ENCODE measurements at regions not wholly inside any gene's neighbourhood (a gene's known extent, or its start where the extent isn't known, plus 50 kb on each side); places are given as distances from the start of the nearest gene placed in this dataset.

- no peak for TF ChIP-seq ZNF398 (tag by site-specific recombination; IDR thresholded peaks at IDR 0.05)
- TF ChIP-seq ZBTB10 (tag by site-specific recombination; IDR thresholded peaks at IDR 0.05), result no peak
- TF ChIP-seq, protein P1, sequence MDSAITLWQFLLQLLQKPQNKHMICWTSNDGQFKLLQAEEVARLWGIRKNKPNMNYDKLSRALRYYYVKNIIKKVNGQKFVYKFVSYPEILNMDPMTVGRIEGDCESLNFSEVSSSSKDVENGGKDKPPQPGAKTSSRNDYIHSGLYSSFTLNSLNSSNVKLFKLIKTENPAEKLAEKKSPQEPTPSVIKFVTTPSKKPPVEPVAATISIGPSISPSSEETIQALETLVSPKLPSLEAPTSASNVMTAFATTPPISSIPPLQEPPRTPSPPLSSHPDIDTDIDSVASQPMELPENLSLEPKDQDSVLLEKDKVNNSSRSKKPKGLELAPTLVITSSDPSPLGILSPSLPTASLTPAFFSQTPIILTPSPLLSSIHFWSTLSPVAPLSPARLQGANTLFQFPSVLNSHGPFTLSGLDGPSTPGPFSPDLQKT (IDR thresholded peaks at IDR 0.05; ENCODE audit: borderline replicate concordance, low read depth, low read length), result no peak
- TF ChIP-seq ZNF324 (tag by site-specific recombination; IDR thresholded peaks at IDR 0.05), result no peak
These were observed 119.9 kb upstream of the MGAT4C start (continued) for GRCh38 chr12:86376052-86376451.

DNA sequence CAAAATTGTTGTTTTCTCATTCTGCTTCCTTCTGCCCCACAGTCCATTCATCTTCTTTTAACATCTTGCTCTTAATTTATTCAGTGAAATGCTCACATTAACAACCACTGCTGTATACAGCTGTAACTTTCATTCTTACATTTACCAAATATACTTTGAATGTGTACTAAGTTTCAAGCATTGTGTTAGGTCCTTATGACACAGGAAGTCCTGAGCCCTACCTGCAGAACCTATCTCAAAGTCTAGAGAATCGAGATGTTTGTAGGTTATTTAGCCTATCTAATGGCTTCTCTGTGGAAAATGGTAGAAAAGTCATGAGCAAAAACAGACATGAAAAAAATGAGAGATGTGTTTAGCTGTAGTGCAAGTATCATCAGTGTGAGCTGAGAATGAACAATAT, 117.6 kb upstream of the MGAT4C start:
- CTCF ChIA-PET, result interaction anchor here (0.6 kb wide), 1 partner anchor 91 kb away, joined by 4 read pairs; no protein-coding TSS in a partner anchor

DNA sequence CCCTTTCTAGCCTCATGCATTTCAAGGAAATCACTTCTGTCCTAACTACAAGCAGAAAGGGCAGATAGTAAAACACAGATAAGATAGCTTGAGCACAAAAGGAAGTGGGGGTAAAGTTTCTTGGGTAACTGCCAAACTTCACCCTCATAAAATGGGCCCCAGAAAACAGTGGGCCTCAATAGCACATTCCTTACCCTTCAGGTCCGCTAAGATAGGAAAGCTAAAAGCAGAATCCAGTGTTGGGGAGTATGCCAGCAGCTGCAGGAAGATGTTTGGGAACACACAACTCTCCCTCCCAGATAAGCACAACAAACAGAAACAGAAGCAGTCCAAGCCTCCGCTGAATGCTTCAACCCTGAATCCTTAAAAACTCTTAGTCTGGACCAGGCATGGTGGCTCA, 110.9 kb upstream of the MGAT4C start:
- Histone ChIP-seq H3K4me1 (ENCODE audit: control insufficient read depth, insufficient read depth, low read length) (no peaks in the 10 kb centered on the region), H3K4me3 (ENCODE audit: low read depth, low read length) (no peak overlapping the region), H3K9me3 (ENCODE audit: control insufficient read depth, insufficient read depth, low read depth, low read length) (no peaks in the 10 kb centered on the region), H3K27ac (ENCODE audit: extremely low read depth, low read depth, low read length) (no peak overlapping the region), H3K36me3 (ENCODE audit: control insufficient read depth in 2 of 2, insufficient read depth in 1 of 2, low read length in 2 of 2) (no peaks in the 10 kb centered on the region)
- ChIA-PET CTCF (no interaction called here), POLR2A (no interaction called here)
- no peak for TF ChIP-seq ZNF398 (tag by site-specific recombination; IDR thresholded peaks at IDR 0.05)
- TF ChIP-seq ZNF221 (tag by site-specific recombination; IDR thresholded peaks at IDR 0.05; ENCODE audit: borderline replicate concordance), result no peak
- TF ChIP-seq ZNF571 (tag by site-specific recombination; IDR thresholded peaks at IDR 0.05), result no peak
- no peak for TF ChIP-seq ZNF174 (tag by site-specific recombination; IDR thresholded peaks at IDR 0.05)
- TF ChIP-seq ZNF843 (tag by site-specific recombination; IDR thresholded peaks at IDR 0.05), result no peak
- TF ChIP-seq KLF8 (tag by site-specific recombination; IDR thresholded peaks at IDR 0.05), result no peak
- no peak for TF ChIP-seq ZNF16 (tag by site-specific recombination; IDR thresholded peaks at IDR 0.05; ENCODE audit: low read depth)
- TF ChIP-seq ZBTB6 (tag by site-specific recombination; IDR thresholded peaks at IDR 0.05), result no peak
- TF ChIP-seq, protein P2, sequence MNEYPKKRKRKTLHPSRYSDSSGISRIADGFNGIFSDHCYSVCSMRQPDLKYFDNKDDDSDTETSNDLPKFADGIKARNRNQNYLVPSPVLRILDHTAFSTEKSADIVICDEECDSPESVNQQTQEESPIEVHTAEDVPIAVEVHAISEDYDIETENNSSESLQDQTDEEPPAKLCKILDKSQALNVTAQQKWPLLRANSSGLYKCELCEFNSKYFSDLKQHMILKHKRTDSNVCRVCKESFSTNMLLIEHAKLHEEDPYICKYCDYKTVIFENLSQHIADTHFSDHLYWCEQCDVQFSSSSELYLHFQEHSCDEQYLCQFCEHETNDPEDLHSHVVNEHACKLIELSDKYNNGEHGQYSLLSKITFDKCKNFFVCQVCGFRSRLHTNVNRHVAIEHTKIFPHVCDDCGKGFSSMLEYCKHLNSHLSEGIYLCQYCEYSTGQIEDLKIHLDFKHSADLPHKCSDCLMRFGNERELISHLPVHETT (tag by site-specific recombination; IDR thresholded peaks at IDR 0.05), result no peak
- no peak for TF ChIP-seq REPIN1 (tag by site-specific recombination; IDR thresholded peaks at IDR 0.05; ENCODE audit: low read depth)
- no peak for TF ChIP-seq ZNF214 (tag by site-specific recombination; IDR thresholded peaks at IDR 0.05; ENCODE audit: borderline replicate concordance)
- no peak for TF ChIP-seq SALL2 (tag by site-specific recombination; IDR thresholded peaks at IDR 0.05; ENCODE audit: borderline replicate concordance)
- no peak for TF ChIP-seq ZNF202 (tag by site-specific recombination; IDR thresholded peaks at IDR 0.05; ENCODE audit: borderline replicate concordance)
- no peak for TF ChIP-seq ZSCAN5A (tag by site-specific recombination; IDR thresholded peaks at IDR 0.05)
- TF ChIP-seq, protein P3, sequence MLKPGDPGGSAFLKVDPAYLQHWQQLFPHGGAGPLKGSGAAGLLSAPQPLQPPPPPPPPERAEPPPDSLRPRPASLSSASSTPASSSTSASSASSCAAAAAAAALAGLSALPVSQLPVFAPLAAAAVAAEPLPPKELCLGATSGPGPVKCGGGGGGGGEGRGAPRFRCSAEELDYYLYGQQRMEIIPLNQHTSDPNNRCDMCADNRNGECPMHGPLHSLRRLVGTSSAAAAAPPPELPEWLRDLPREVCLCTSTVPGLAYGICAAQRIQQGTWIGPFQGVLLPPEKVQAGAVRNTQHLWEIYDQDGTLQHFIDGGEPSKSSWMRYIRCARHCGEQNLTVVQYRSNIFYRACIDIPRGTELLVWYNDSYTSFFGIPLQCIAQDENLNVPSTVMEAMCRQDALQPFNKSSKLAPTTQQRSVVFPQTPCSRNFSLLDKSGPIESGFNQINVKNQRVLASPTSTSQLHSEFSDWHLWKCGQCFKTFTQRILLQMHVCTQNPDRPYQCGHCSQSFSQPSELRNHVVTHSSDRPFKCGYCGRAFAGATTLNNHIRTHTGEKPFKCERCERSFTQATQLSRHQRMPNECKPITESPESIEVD (tag by site-specific recombination; IDR thresholded peaks at IDR 0.05), result no peak

More for the DNA sequence above, 117.6 kb upstream of the MGAT4C start:
- no peak overlapping the region for H3K27ac ChIP-seq (ENCODE audit: extremely low read depth, low read depth, low read length)
- no peaks in the 10 kb centered on the region for H3K36me3 ChIP-seq (ENCODE audit: control insufficient read depth in 2 of 2, insufficient read depth in 1 of 2, low read length in 2 of 2)
- no peaks in the 10 kb centered on the region for H3K9me3 ChIP-seq (ENCODE audit: control insufficient read depth, insufficient read depth, low read depth, low read length)
- POLR2A ChIA-PET, result no interaction called here
- H3K4me3 ChIP-seq (ENCODE audit: low read depth, low read length), result no peak overlapping the region
- no peaks in the 10 kb centered on the region for H3K4me1 ChIP-seq (ENCODE audit: control insufficient read depth, insufficient read depth, low read length)
- TF ChIP-seq KLF7 (tag by site-specific recombination; IDR thresholded peaks at IDR 0.05; ENCODE audit: borderline replicate concordance), result no peak
- no peak for TF ChIP-seq ZNF768 (tag by site-specific recombination; IDR thresholded peaks at IDR 0.05)
